WERI-Rb-1 (cell line): ENCODE measurements at regions not wholly inside any gene's neighbourhood (a gene's known extent, or its start where the extent isn't known, plus 50 kb on each side); places are given as distances from the start of the nearest gene placed in this dataset.

Experiments
- DNase-seq: peaks from one replicate; pipeline ENCODE4 v3.0.0-alpha.2; 2020
- H3K27ac ChIP-seq: fragments of 250-450 bp; sonication (Bioruptor Pico); 2 replicates; pipeline ENCODE4 v1.5.1; 2020; ENCODE audit warnings: mild to moderate bottlenecking, moderate library complexity
- H3K27me3 ChIP-seq: fragments of 250-450 bp; sonication (Bioruptor Pico); 2 replicates; pipeline ENCODE4 v1.5.1; 2021; ENCODE audit warnings: mild to moderate bottlenecking, low read depth, moderate library complexity; ENCODE audit not compliant: insufficient read depth, severe bottlenecking
- H3K36me3 ChIP-seq: fragments of 250-450 bp; sonication (Bioruptor Pico); 2 replicates; pipeline ENCODE4 v1.5.1; 2020; ENCODE audit warnings: mild to moderate bottlenecking, moderate library complexity
- H3K4me3 ChIP-seq: 2 replicates; pipeline ENCODE4 v1.5.1; 2011; ENCODE audit warnings: low read depth, mild to moderate bottlenecking, control low read depth, low read length
- H3K9me3 ChIP-seq: fragments of 250-450 bp; sonication (Bioruptor Pico); 2 replicates; pipeline ENCODE4 v1.5.1; 2021; ENCODE audit warnings: mild to moderate bottlenecking, moderate library complexity; ENCODE audit not compliant: severe bottlenecking
- CTCF ChIP-seq: IDR thresholded peaks from 2 replicates; pipeline ENCODE4 v1.5.1; 2011; ENCODE audit warnings: low read depth, mild to moderate bottlenecking, control low read depth, inconsistent platforms, low read length

DNA sequence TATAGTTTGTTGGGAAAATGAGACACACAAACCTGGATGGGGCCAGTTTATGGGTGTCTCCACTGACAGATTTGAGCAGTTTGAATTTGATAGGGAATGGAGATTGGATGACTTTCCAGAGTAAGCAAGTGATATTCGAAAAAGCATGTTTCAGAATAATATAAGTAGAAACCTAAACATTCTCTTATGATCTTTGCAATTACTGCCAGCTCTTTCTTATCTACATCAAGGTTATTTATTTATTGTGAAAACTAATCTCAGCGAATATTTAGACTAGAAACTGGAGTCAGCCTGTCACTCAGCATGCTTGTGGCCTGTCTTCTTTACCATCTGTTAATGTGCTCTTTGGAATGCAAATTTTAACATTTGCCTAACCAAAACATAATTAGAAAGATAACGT lies 57.8 kb upstream of the SPPL2A start:
- Histone ChIP-seq H3K27ac (no peak overlapping the region), H3K27me3 (no peaks in the 10 kb centered on the region), H3K36me3 (no peaks in the 10 kb centered on the region), H3K4me3 (no peak overlapping the region), H3K9me3 (no peaks in the 10 kb centered on the region)
- DNase-seq, result no peak
- TF ChIP-seq CTCF, result no peak

- H3K4me3 ChIP-seq, result no peak overlapping the region
- TF ChIP-seq CTCF, result no peak
These were observed 56.0 kb upstream of the SPPL2A start for GRCh38 chr15:50821476-50821875.

DNA sequence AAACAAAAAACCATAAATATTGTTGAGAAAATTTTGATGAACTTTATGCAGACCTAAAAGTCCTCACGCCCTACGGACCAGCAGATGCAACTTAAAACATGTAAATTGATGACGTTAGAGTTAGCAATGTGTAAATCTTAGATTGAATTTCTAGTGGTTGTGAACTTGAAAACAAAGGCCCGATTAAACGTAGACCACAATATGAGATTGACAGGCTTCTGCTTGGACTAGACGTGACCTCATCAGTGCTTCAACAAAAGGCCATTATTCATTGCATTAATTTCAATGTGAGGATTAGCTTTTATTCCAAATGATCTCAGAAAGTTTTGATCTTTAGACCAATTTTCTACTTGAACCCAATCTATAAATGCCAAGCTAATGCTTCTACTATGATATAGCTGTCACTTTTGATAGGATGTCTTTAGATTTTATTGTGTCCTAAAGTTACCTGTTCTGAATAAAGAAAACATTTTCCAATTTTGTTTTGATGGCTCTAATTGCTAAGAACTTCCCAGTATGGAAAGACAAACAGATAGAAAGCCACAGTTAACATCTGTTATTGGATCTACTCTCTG lies 55.4 kb upstream of the SPPL2A start:
- no peaks in the 10 kb centered on the region for H3K36me3 ChIP-seq
- no peak overlapping the region for H3K27ac ChIP-seq
- no peak for DNase-seq
- TF ChIP-seq CTCF, result no peak
- no peak overlapping the region for H3K4me3 ChIP-seq
- no peaks in the 10 kb centered on the region for H3K27me3 ChIP-seq
- no peaks in the 10 kb centered on the region for H3K9me3 ChIP-seq

More at GRCh38 chr15:50821476-50821875, 56.0 kb upstream of the SPPL2A start:
- H3K9me3 ChIP-seq, result no peaks in the 10 kb centered on the region
- H3K36me3 ChIP-seq, result no peaks in the 10 kb centered on the region
- DNase-seq, result no peak
- no peak overlapping the region for H3K27ac ChIP-seq
- H3K27me3 ChIP-seq, result no peaks in the 10 kb centered on the region

- no peak for DNase-seq
- Histone ChIP-seq H3K9me3 (no peaks in the 10 kb centered on the region), H3K27ac (no peak overlapping the region), H3K36me3 (no peaks in the 10 kb centered on the region), H3K27me3 (no peaks in the 10 kb centered on the region), H3K4me3 (no peak overlapping the region)
- no peak for TF ChIP-seq CTCF
These were observed 53.8 kb upstream of the SPPL2A start for GRCh38 chr15:50819344-50819743.

GRCh38 chr15:50815958-50816590 lies 50.6 kb upstream of the SPPL2A start:
- H3K27me3 ChIP-seq, result no peaks in the 10 kb centered on the region
- TF ChIP-seq CTCF, result no peak
- H3K36me3 ChIP-seq, result no peaks in the 10 kb centered on the region
- H3K27ac ChIP-seq, result no peak overlapping the region
- no peaks in the 10 kb centered on the region for H3K9me3 ChIP-seq
- no peak overlapping the region for H3K4me3 ChIP-seq
- DNase-seq, result no peak
